ENCODE measurements at regions not wholly inside any gene's neighbourhood (a gene's known extent, or its start where the extent isn't known, plus 50 kb on each side); places are given as distances from the start of the nearest gene placed in this dataset.

GRCh38 chr10:33556103-33556502 is 221.6 kb upstream of the NRP1 start:
- H3K27me3 Mint-ChIP-seq: peaks cover 49% of the 10 kb centered on the region
- no peak overlapping the region for H3K4me3 Mint-ChIP-seq
- H3K9me3 Mint-ChIP-seq: peaks cover 8% of the 10 kb centered on the region
- ATAC-seq (replicated peaks): no peak
- H3K4me1 Mint-ChIP-seq: no peaks in the 10 kb centered on the region
- no peak overlapping the region for H3K27ac Mint-ChIP-seq
- H3K36me3 Mint-ChIP-seq (ENCODE audit: low read depth): no peaks in the 10 kb centered on the region

GRCh38 chr10:33553748-33554571 is 219.5 kb upstream of the NRP1 start:
- Mint-ChIP-seq H3K4me1 (no peaks in the 10 kb centered on the region), H3K27me3 (peaks cover 58% of the 10 kb centered on the region), H3K9me3 (peaks cover 3% of the 10 kb centered on the region), H3K4me3 (no peak overlapping the region), H3K36me3 (ENCODE audit: low read depth) (no peaks in the 10 kb centered on the region), H3K27ac (no peak overlapping the region)
- no peak for ATAC-seq (replicated peaks)

- H3K4me1 Mint-ChIP-seq: no peaks in the 10 kb centered on the region
- H3K27me3 Mint-ChIP-seq: peaks cover 56% of the 10 kb centered on the region
- no peaks in the 10 kb centered on the region for H3K36me3 Mint-ChIP-seq (ENCODE audit: low read depth)
- H3K9me3 Mint-ChIP-seq: no peaks in the 10 kb centered on the region
- H3K27ac Mint-ChIP-seq: no peak overlapping the region
- no peak for ATAC-seq (replicated peaks)
- H3K4me3 Mint-ChIP-seq: no peak overlapping the region
Measured at GRCh38 chr10:33552290-33552689, 217.8 kb upstream of the NRP1 start.

GRCh38 chr10:33550811-33551210 is 216.3 kb upstream of the NRP1 start:
- Mint-ChIP-seq H3K4me1 (no peaks in the 10 kb centered on the region), H3K27ac (no peak overlapping the region), H3K36me3 (ENCODE audit: low read depth) (no peaks in the 10 kb centered on the region), H3K27me3 (peaks cover 52% of the 10 kb centered on the region), H3K9me3 (no peaks in the 10 kb centered on the region), H3K4me3 (no peak overlapping the region)
- no peak for ATAC-seq (replicated peaks)

GRCh38 chr10:33547976-33548375 is 213.5 kb upstream of the NRP1 start:
- Mint-ChIP-seq H3K4me3 (no peak overlapping the region), H3K36me3 (ENCODE audit: low read depth) (no peaks in the 10 kb centered on the region), H3K27ac (no peak overlapping the region), H3K9me3 (peaks cover 8% of the 10 kb centered on the region), H3K4me1 (no peaks in the 10 kb centered on the region), H3K27me3 (peaks cover 44% of the 10 kb centered on the region)
- no peak for ATAC-seq (replicated peaks)

- ATAC-seq (replicated peaks): no peak
Measured at GRCh38 chr10:33546031-33546430, 211.6 kb upstream of the NRP1 start.

GRCh38 chr10:33542752-33543505 is 208.5 kb upstream of the NRP1 start:
- Mint-ChIP-seq H3K27me3 (peaks cover 33% of the 10 kb centered on the region), H3K4me3 (no peak overlapping the region), H3K36me3 (ENCODE audit: low read depth) (no peaks in the 10 kb centered on the region), H3K27ac (no peak overlapping the region), H3K4me1 (no peaks in the 10 kb centered on the region), H3K9me3 (peaks cover 15% of the 10 kb centered on the region)
- ATAC-seq (replicated peaks): no peak

More at GRCh38 chr10:33546031-33546430, 211.6 kb upstream of the NRP1 start:
- H3K27ac Mint-ChIP-seq: no peak overlapping the region
- no peak overlapping the region for H3K4me3 Mint-ChIP-seq
- peaks cover 15% of the 10 kb centered on the region for H3K9me3 Mint-ChIP-seq
- H3K27me3 Mint-ChIP-seq: peaks cover 43% of the 10 kb centered on the region
- no peaks in the 10 kb centered on the region for H3K4me1 Mint-ChIP-seq
- H3K36me3 Mint-ChIP-seq (ENCODE audit: low read depth): no peaks in the 10 kb centered on the region

GRCh38 chr10:33539116-33539515 is 204.6 kb upstream of the NRP1 start:
- ATAC-seq (replicated peaks): no peak
- Mint-ChIP-seq H3K36me3 (ENCODE audit: low read depth) (no peaks in the 10 kb centered on the region), H3K27me3 (peaks cover 46% of the 10 kb centered on the region), H3K9me3 (peaks cover 15% of the 10 kb centered on the region), H3K4me1 (no peaks in the 10 kb centered on the region), H3K4me3 (no peak overlapping the region), H3K27ac (no peak overlapping the region)

- no peak overlapping the region for H3K27ac Mint-ChIP-seq
- ATAC-seq (replicated peaks): no peak
- peaks cover 5% of the 10 kb centered on the region for H3K9me3 Mint-ChIP-seq
- no peaks in the 10 kb centered on the region for H3K4me1 Mint-ChIP-seq
- no peaks in the 10 kb centered on the region for H3K36me3 Mint-ChIP-seq (ENCODE audit: low read depth)
- peaks cover 45% of the 10 kb centered on the region for H3K27me3 Mint-ChIP-seq
- no peak overlapping the region for H3K4me3 Mint-ChIP-seq
Measured at GRCh38 chr10:33537066-33537465, 202.6 kb upstream of the NRP1 start.

- H3K9me3 Mint-ChIP-seq: no peaks in the 10 kb centered on the region
- H3K4me1 Mint-ChIP-seq: no peaks in the 10 kb centered on the region
- no peak overlapping the region for H3K27ac Mint-ChIP-seq
- H3K36me3 Mint-ChIP-seq (ENCODE audit: low read depth): no peaks in the 10 kb centered on the region
- ATAC-seq (replicated peaks): no peak
- H3K27me3 Mint-ChIP-seq: peaks cover 40% of the 10 kb centered on the region
- no peak overlapping the region for H3K4me3 Mint-ChIP-seq
Measured at GRCh38 chr10:33536508-33536907, 202.0 kb upstream of the NRP1 start.

GRCh38 chr10:33535866-33536265 is 201.4 kb upstream of the NRP1 start:
- H3K36me3 Mint-ChIP-seq (ENCODE audit: low read depth): no peaks in the 10 kb centered on the region
- H3K9me3 Mint-ChIP-seq: no peaks in the 10 kb centered on the region

GRCh38 chr10:33534416-33534815 is 199.9 kb upstream of the NRP1 start:
- Mint-ChIP-seq H3K4me3 (no peak overlapping the region), H3K36me3 (ENCODE audit: low read depth) (no peaks in the 10 kb centered on the region), H3K27me3 (peaks cover 33% of the 10 kb centered on the region), H3K27ac (no peak overlapping the region), H3K4me1 (no peaks in the 10 kb centered on the region), H3K9me3 (no peaks in the 10 kb centered on the region)
- no peak for ATAC-seq (replicated peaks)

More at GRCh38 chr10:33535866-33536265, 201.4 kb upstream of the NRP1 start:
- ATAC-seq (replicated peaks): no peak
- H3K4me3 Mint-ChIP-seq: no peak overlapping the region
- no peaks in the 10 kb centered on the region for H3K4me1 Mint-ChIP-seq
- no peak overlapping the region for H3K27ac Mint-ChIP-seq
- peaks cover 39% of the 10 kb centered on the region for H3K27me3 Mint-ChIP-seq

- Mint-ChIP-seq H3K4me3 (no peak overlapping the region), H3K36me3 (ENCODE audit: low read depth) (no peaks in the 10 kb centered on the region), H3K27ac (no peak overlapping the region), H3K9me3 (no peaks in the 10 kb centered on the region), H3K4me1 (no peaks in the 10 kb centered on the region), H3K27me3 (peaks cover 28% of the 10 kb centered on the region)
- no peak for ATAC-seq (replicated peaks)
Measured at GRCh38 chr10:33533612-33534011, 199.1 kb upstream of the NRP1 start.

GRCh38 chr10:33532901-33533300 is 198.4 kb upstream of the NRP1 start:
- Mint-ChIP-seq H3K4me3 (no peak overlapping the region), H3K9me3 (no peaks in the 10 kb centered on the region), H3K36me3 (ENCODE audit: low read depth) (no peaks in the 10 kb centered on the region), H3K27ac (no peak overlapping the region), H3K27me3 (peaks cover 22% of the 10 kb centered on the region), H3K4me1 (no peaks in the 10 kb centered on the region)
- ATAC-seq (replicated peaks): no peak

- H3K4me1 Mint-ChIP-seq: no peaks in the 10 kb centered on the region
- no peak overlapping the region for H3K27ac Mint-ChIP-seq
- no peak overlapping the region for H3K4me3 Mint-ChIP-seq
- no peaks in the 10 kb centered on the region for H3K9me3 Mint-ChIP-seq
- no peak for ATAC-seq (replicated peaks)
- H3K27me3 Mint-ChIP-seq: peaks cover 6% of the 10 kb centered on the region
- H3K36me3 Mint-ChIP-seq (ENCODE audit: low read depth): no peaks in the 10 kb centered on the region
Measured at GRCh38 chr10:33529234-33529633, 194.8 kb upstream of the NRP1 start.
